H1 (cell line): ENCODE measurements at regions not wholly inside any gene's neighbourhood (a gene's known extent, or its start where the extent isn't known, plus 50 kb on each side); places are given as distances from the start of the nearest gene placed in this dataset.

ENCODE experiments used
- CTCF ChIA-PET: fragments of 300-600 bp; sonication (Branson Sonifier 250); formaldehyde crosslinking; loops from one replicate; lab custom pipeline; 2021; ENCODE audit not compliant: partially characterized antibody; lab: Charles Lee
- POLR2A ChIA-PET: fragments of 300-600 bp; sonication (Branson Sonifier 250); formaldehyde crosslinking; loops from one replicate; lab custom pipeline; 2021; ENCODE audit warnings: inconsistent platforms; ENCODE audit not compliant: partially characterized antibody; lab: Charles Lee
- DNase-seq, 2 experiments: peaks; one replicate each; pipeline versions ENCODE4 v3.0.0 to v3.0.0-alpha.2; 2010 to 2022; ENCODE audit warnings: low spot score in 2 of 2, low read depth in 1 of 2, mixed read lengths in 1 of 2
- FAIRE-seq: peaks from 2 replicates; lab custom pipeline; 2011; peaks lifted over from hg19 to GRCh38; lab: Jason Lieb, UNC
- H2AFZ ChIP-seq: 2 replicates; pipeline ENCODE4 v1.8.1; 2012; ENCODE audit warnings: low read length, inconsistent platforms
- H2AK5ac ChIP-seq: 2 replicates; pipeline ENCODE4 v1.6.1; 2013; ENCODE audit warnings: low read depth, low read length
- H2BK120ac ChIP-seq: replicated peaks from 2 replicates; pipeline ENCODE3; 2013; ENCODE audit warnings: low read depth, low read length, inconsistent platforms
- H2BK12ac ChIP-seq: 2 replicates; pipeline ENCODE4 v1.6.1; 2013; ENCODE audit warnings: low read depth, low read length
- H2BK15ac ChIP-seq: 2 replicates; pipeline ENCODE4 v1.6.1; 2013; ENCODE audit warnings: low read length
- H2BK20ac ChIP-seq: 2 replicates; pipeline ENCODE4 v1.6.1; 2013; ENCODE audit warnings: low read length
- H2BK5ac ChIP-seq: 2 replicates; pipeline ENCODE4 v1.6.1; 2013; ENCODE audit warnings: low read depth, low read length
- H3K14ac ChIP-seq: 2 replicates; pipeline ENCODE4 v1.6.1; 2013; ENCODE audit warnings: inconsistent platforms; ENCODE audit not compliant: insufficient read length
- H3K18ac ChIP-seq: 2 replicates; pipeline ENCODE4 v1.6.1; 2013; ENCODE audit warnings: low read length; ENCODE audit errors: extremely low read depth
- H3K23ac ChIP-seq: 2 replicates; pipeline ENCODE4 v1.6.1; 2013; ENCODE audit warnings: inconsistent platforms; ENCODE audit not compliant: insufficient read length
- H3K23me2 ChIP-seq: 2 replicates; pipeline ENCODE4 v1.6.1; 2013; ENCODE audit warnings: low read depth, low read length
- H3K27ac ChIP-seq: 2 replicates; pipeline ENCODE4 v1.6.1; 2011; ENCODE audit warnings: low read depth, low read length, inconsistent platforms
- H3K27me3 ChIP-seq, 4 experiments: replicated peaks in 1 of 4; 1 replicate in 1 of 4; 2 replicates in 3 of 4; pipeline versions ENCODE4 v1.6.1 to v1.8.1; 2011 to 2013; ENCODE audit warnings: low read length in 3 of 4, mild to moderate bottlenecking in 3 of 4, inconsistent platforms in 2 of 4, mixed read lengths in 2 of 4, moderate library complexity in 1 of 4; ENCODE audit not compliant: control insufficient read depth in 3 of 4, insufficient read depth in 3 of 4; ENCODE audit errors: extremely low read depth in 1 of 4
- H3K36me3 ChIP-seq, 4 experiments: 2 replicates each; pipeline versions ENCODE4 v1.6.1 to v1.8.1; 2011 to 2013; ENCODE audit warnings: mild to moderate bottlenecking in 4 of 4, low read length in 3 of 4, moderate library complexity in 2 of 4, control low read depth in 1 of 4, inconsistent platforms in 1 of 4; ENCODE audit not compliant: insufficient read depth in 4 of 4, control insufficient read depth in 2 of 4
- H3K4ac ChIP-seq: replicated peaks from 2 replicates; pipeline ENCODE3; 2013; ENCODE audit warnings: low read length, low read depth, mixed read lengths, inconsistent platforms; ENCODE audit not compliant: insufficient read length
- H3K4me1 ChIP-seq, 4 experiments: replicated peaks in 1 of 4; 1 replicate in 1 of 4; 2 replicates in 3 of 4; pipeline versions ENCODE4 v1.6.1 to v1.8.1; 2011 to 2013; ENCODE audit warnings: low read length in 3 of 4, inconsistent platforms in 2 of 4, mixed read lengths in 1 of 4; ENCODE audit not compliant: insufficient read depth in 4 of 4, control insufficient read depth in 3 of 4
- H3K4me2 ChIP-seq, 2 experiments: 2 replicates each; pipeline versions ENCODE4 v1.6.1 to v1.8.1; 2011 to 2013; ENCODE audit warnings: low read depth in 2 of 2, low read length in 2 of 2, control low read depth in 1 of 2, inconsistent platforms in 1 of 2, mild to moderate bottlenecking in 1 of 2; ENCODE audit not compliant: insufficient read depth in 1 of 2
- H3K4me3 ChIP-seq, 4 experiments: fragments of 200-600, 300-600 bp in 1 of 4; sonication (generic), shearing (Covaris generic), sonication (Bioruptor Twin) in 1 of 4; 2 replicates each; pipeline versions ENCODE4 v1.5.1 to v1.8.1; 2011 to 2016; ENCODE audit warnings: low read length in 4 of 4, low read depth in 3 of 4, control low read depth in 2 of 4, inconsistent platforms in 2 of 4, mild to moderate bottlenecking in 2 of 4, mixed read lengths in 1 of 4, moderate library complexity in 1 of 4; ENCODE audit not compliant: insufficient read depth in 2 of 4; ENCODE audit errors: extremely low read depth in 1 of 4
- H3K56ac ChIP-seq: replicated peaks from 2 replicates; pipeline ENCODE3; 2013; ENCODE audit warnings: low read depth, mild to moderate bottlenecking, mixed read lengths, low read length, inconsistent platforms; ENCODE audit not compliant: insufficient read length
- H3K79me1 ChIP-seq: 2 replicates; pipeline ENCODE4 v1.6.1; 2013; ENCODE audit warnings: low read depth, low read length, control low read depth
- H3K79me2 ChIP-seq, 2 experiments: 2 replicates each; pipeline versions ENCODE4 v1.6.1 to v1.8.1; 2012 to 2013; ENCODE audit warnings: low read length in 2 of 2, mild to moderate bottlenecking in 2 of 2, inconsistent platforms in 1 of 2; ENCODE audit not compliant: insufficient read depth in 2 of 2, control insufficient read depth in 1 of 2
- H3K9ac ChIP-seq, 4 experiments: replicated peaks in 1 of 4; 1 replicate in 1 of 4; 2 replicates in 3 of 4; pipeline versions ENCODE4 v1.6.1 to v1.8.1; 2011 to 2013; ENCODE audit warnings: low read depth in 3 of 4, low read length in 3 of 4, control low read depth in 2 of 4, mild to moderate bottlenecking in 2 of 4, moderate library complexity in 2 of 4, inconsistent platforms in 1 of 4; ENCODE audit errors: extremely low read depth in 1 of 4
- H3K9me3 ChIP-seq, 2 experiments: 2 replicates each; pipeline versions ENCODE4 v1.6.1 to v1.8.1; 2012 to 2013; ENCODE audit warnings: mild to moderate bottlenecking in 2 of 2, moderate library complexity in 2 of 2, control low read depth in 1 of 2, inconsistent platforms in 1 of 2, low read depth in 1 of 2, low read length in 1 of 2, mixed read lengths in 1 of 2; ENCODE audit not compliant: insufficient read depth in 2 of 2
- H4K20me1 ChIP-seq, 2 experiments: replicated peaks in 1 of 2; 2 replicates each; pipeline versions ENCODE3 to v1.8.1; 2011 to 2013; ENCODE audit warnings: inconsistent platforms in 2 of 2, low read length in 2 of 2, mild to moderate bottlenecking in 1 of 2; ENCODE audit not compliant: insufficient read depth in 2 of 2, control insufficient read depth in 1 of 2
- H4K5ac ChIP-seq: 2 replicates; pipeline ENCODE4 v1.6.1; 2013; ENCODE audit warnings: low read length, low read depth, mixed read lengths, inconsistent platforms; ENCODE audit not compliant: insufficient read length
- H4K8ac ChIP-seq: 2 replicates; pipeline ENCODE4 v1.8.0; 2013; ENCODE audit warnings: mild to moderate bottlenecking, moderate library complexity, low read length, inconsistent platforms; ENCODE audit not compliant: insufficient read depth; ENCODE audit errors: extremely low read depth
- H4K91ac ChIP-seq: replicated peaks from 2 replicates; pipeline ENCODE3; 2013; ENCODE audit warnings: low read length, mixed read lengths, inconsistent platforms; ENCODE audit not compliant: insufficient read length
- BRCA1 ChIP-seq: IDR thresholded peaks from 2 replicates; pipeline ENCODE4 v1.6.1; 2012; ENCODE audit warnings: low read depth, low read length, improper control_type of control experiment
- TAF1 ChIP-seq: IDR thresholded peaks from 2 replicates; pipeline ENCODE4 v1.6.1; 2011; ENCODE audit warnings: mild to moderate bottlenecking, low read depth, low read length
- WGBS, 2 experiments: shearing (Covaris generic) in 1 of 2; methylation state at CpG; one replicate each; pipeline versions ENCODE4 v1.1.6 to v1.1.7; 2013 to 2015; ENCODE audit warnings: low lambda C conversion rate in 2 of 2, mixed read lengths in 2 of 2, inconsistent platforms in 1 of 2, low coverage in 1 of 2, missing lambda C conversion rate in 1 of 2; ENCODE audit not compliant: insufficient replicate concordance in 2 of 2, insufficient coverage in 1 of 2, insufficient read length in 1 of 2; ENCODE audit errors: extremely low coverage in 1 of 2, missing lambda C conversion rate in 1 of 2; 5-methylcytosine and 5-hydroxymethylcytosine counted together

GRCh38 chr6:122012578-122012977, 386.9 kb upstream of the HSF2 start:
- Histone ChIP-seq H2BK5ac (no peak overlapping the region), H2AFZ (no peak overlapping the region), H3K4me2 (no peak overlapping the region), H2BK15ac (no peak overlapping the region), H4K8ac (no peak overlapping the region), H3K23ac (no peak overlapping the region), H3K36me3 (no peaks in the 10 kb centered on the region), H3K27me3 (no peaks in the 10 kb centered on the region), H3K23me2 (no peaks in the 10 kb centered on the region), H2BK20ac (no peak overlapping the region), H3K9ac (no peak overlapping the region), H4K20me1 (no peaks in the 10 kb centered on the region), H3K27ac (no peak overlapping the region), H3K56ac (no peak overlapping the region), H3K4ac (no peak overlapping the region), H3K4me1 (peaks cover 3 to 10% (median 5%) of the 10 kb centered on the region in 4 experiments; a peak in 4 of 7 replicates), H3K14ac (no peak overlapping the region), H2BK12ac (no peak overlapping the region), H3K9me3 (no peaks in the 10 kb centered on the region), H4K91ac (no peak overlapping the region), H2BK120ac (no peak overlapping the region), H2AK5ac (no peak overlapping the region), H3K4me3 (no peak overlapping the region), H3K79me1 (no peaks in the 10 kb centered on the region), H3K79me2 (no peaks in the 10 kb centered on the region), H4K5ac (no peak overlapping the region), H3K18ac (no peak overlapping the region)
- ChIA-PET POLR2A (no interaction called here), CTCF (interaction anchor here (0.9 to 2.3 kb wide), 2 partner anchors 21 to 505 kb away, joined by 3 to 6 read pairs; no protein-coding TSS in a partner anchor)
- FAIRE-seq, result no peak
- 85% methylated on average over 1 of the region's 1 CpG; no CpG with 5 or more reads in 1 of the 2 experiments for WGBS, 2 experiments
- no peak for DNase-seq
- no peak for TF ChIP-seq TAF1
- no peak for TF ChIP-seq BRCA1
